Endothelial cell of umbilical vein (primary cell): ENCODE measurements at regions not wholly inside any gene's neighbourhood (a gene's known extent, or its start where the extent isn't known, plus 50 kb on each side); places are given as distances from the start of the nearest gene placed in this dataset.

Experiments
- BruUV-seq: library from RNA; stranded (reverse); fragments of 400-500 nt; replicated peaks from 2 replicates; lab custom pipeline; 2021; lab: Mats Ljungman, UMichigan
- CTCF ChIA-PET: fragments of 300-600, 350-600 bp; sonication (Branson Sonifier 250); formaldehyde crosslinking; loops from one replicate; lab custom pipeline; 2021; ENCODE audit warnings: antibody characterized with exemption, inconsistent platforms; lab: Charles Lee
- POLR2A ChIA-PET: fragments of 300-600, 350-600 bp; sonication (Branson Sonifier 250); formaldehyde crosslinking; loops from one replicate; lab custom pipeline; 2021; ENCODE audit warnings: antibody characterized with exemption, inconsistent platforms; lab: Charles Lee
- DNase-seq: peaks from one replicate; pipeline ENCODE4 v3.0.0-alpha.2; 2011; ENCODE audit warnings: low read depth, low spot score
- FAIRE-seq: peaks from 2 replicates; lab custom pipeline; 2011; peaks lifted over from hg19 to GRCh38; lab: Jason Lieb, UNC
- H2AFZ ChIP-seq: 2 replicates; pipeline ENCODE4 v1.6.0; 2012; ENCODE audit warnings: low read depth, low read length, control low read depth, inconsistent platforms
- H3K27ac ChIP-seq: 2 replicates; pipeline ENCODE4 v1.5.1; 2011; ENCODE audit warnings: low read depth, mild to moderate bottlenecking, control low read depth, low read length, moderate library complexity; ENCODE audit not compliant: insufficient read depth
- H3K27me3 ChIP-seq, 2 experiments: 2 replicates each; pipeline versions ENCODE4 v1.6.0 to v1.6.1; 2011; ENCODE audit warnings: low read length in 2 of 2, mixed read lengths in 1 of 2; ENCODE audit not compliant: control insufficient read depth in 2 of 2, insufficient read depth in 2 of 2
- H3K36me3 ChIP-seq, 2 experiments: 2 replicates in 1 of 2; 3 replicates in 1 of 2; pipeline ENCODE4 v1.5.1; 2011; ENCODE audit warnings: low read length in 2 of 2, mild to moderate bottlenecking in 1 of 2, moderate library complexity in 1 of 2; ENCODE audit not compliant: control insufficient read depth in 2 of 2, insufficient read depth in 2 of 2; ENCODE audit errors: extremely low read depth in 1 of 2
- H3K4me1 ChIP-seq: 3 replicates; pipeline ENCODE4 v1.5.1; 2011; ENCODE audit warnings: mild to moderate bottlenecking, low read length; ENCODE audit not compliant: control insufficient read depth, insufficient read depth; ENCODE audit errors: extremely low read depth
- H3K4me2 ChIP-seq: 2 replicates; pipeline ENCODE4 v1.6.1; 2011; ENCODE audit warnings: low read length, control low read depth, mixed read lengths; ENCODE audit not compliant: insufficient read depth
- H3K4me3 ChIP-seq, 3 experiments: fragments of 200-600 bp in 1 of 3; sonication (generic), shearing (Covaris generic) in 1 of 3; replicated peaks in 1 of 3; 2 replicates each; pipeline ENCODE4 v1.5.1; 2011 to 2016; ENCODE audit warnings: control low read depth in 3 of 3, low read length in 3 of 3, mild to moderate bottlenecking in 2 of 3, inconsistent platforms in 1 of 3, low read depth in 1 of 3, moderate library complexity in 1 of 3; ENCODE audit not compliant: insufficient read depth in 1 of 3
- H3K79me2 ChIP-seq: 2 replicates; pipeline ENCODE4 v1.6.0; 2012; ENCODE audit warnings: low read length, inconsistent platforms; ENCODE audit not compliant: control insufficient read depth, insufficient read depth
- H3K9ac ChIP-seq: replicated peaks from 2 replicates; pipeline ENCODE3; 2011; ENCODE audit warnings: low read length, control low read depth; ENCODE audit not compliant: insufficient read depth; ENCODE audit errors: extremely low read depth
- H3K9me1 ChIP-seq: replicated peaks from 3 replicates; pipeline ENCODE4 v1.6.0; 2011; ENCODE audit warnings: mild to moderate bottlenecking, low read length; ENCODE audit not compliant: control insufficient read depth, insufficient read depth; ENCODE audit errors: extremely low read depth
- H3K9me3 ChIP-seq: replicated peaks from 2 replicates; pipeline ENCODE4 v1.5.1; 2012; ENCODE audit warnings: low read length, inconsistent platforms; ENCODE audit not compliant: control insufficient read depth, insufficient read depth
- H4K20me1 ChIP-seq: replicated peaks from 2 replicates; pipeline ENCODE3; 2011; ENCODE audit warnings: mild to moderate bottlenecking, low read length; ENCODE audit not compliant: control insufficient read depth, insufficient read depth; ENCODE audit errors: extremely low read depth
- CTCF ChIP-seq, 2 donors: IDR thresholded peaks; 1 replicate in 1 of 2; 2 replicates in 1 of 2; pipeline ENCODE4 v1.5.1; 2011; ENCODE audit warnings: low read length in 2 of 2, mild to moderate bottlenecking in 2 of 2, moderate library complexity in 2 of 2, control low read depth in 1 of 2, inconsistent platforms in 1 of 2, low read depth in 1 of 2; ENCODE audit not compliant: insufficient read depth in 1 of 2; ENCODE audit errors: extremely low read depth in 1 of 2
- EZH2 ChIP-seq: IDR thresholded peaks from 2 replicates; pipeline ENCODE4 v1.6.1; 2012; ENCODE audit warnings: borderline replicate concordance, low read depth, mild to moderate bottlenecking, moderate library complexity, low read length, inconsistent platforms; ENCODE audit not compliant: severe bottlenecking
- FOS ChIP-seq: IDR thresholded peaks from 2 replicates; pipeline ENCODE4 v1.6.1; 2011; ENCODE audit warnings: mild to moderate bottlenecking, low read length, moderate library complexity, borderline replicate concordance; ENCODE audit not compliant: insufficient read depth
- GATA2 ChIP-seq: IDR thresholded peaks from 2 replicates; pipeline ENCODE4 v1.7.0; 2011; ENCODE audit warnings: low read depth, mild to moderate bottlenecking, moderate library complexity, mixed read lengths, low read length; ENCODE audit not compliant: insufficient read length, insufficient read depth
- JUN ChIP-seq: IDR thresholded peaks from 2 replicates; pipeline ENCODE4 v1.6.1; 2011; ENCODE audit warnings: borderline replicate concordance, low read depth; ENCODE audit not compliant: insufficient read length, insufficient read depth
- MAX ChIP-seq: IDR thresholded peaks from 2 replicates; pipeline ENCODE4 v1.6.1; 2011; ENCODE audit not compliant: insufficient read depth, insufficient read length
- MYC ChIP-seq: IDR thresholded peaks from one replicate; pipeline ENCODE4 v1.6.1; 2011; ENCODE audit warnings: mild to moderate bottlenecking, low read depth, low read length
- POLR2A ChIP-seq: IDR thresholded peaks from 2 replicates; pipeline ENCODE4 v1.6.1; 2012; ENCODE audit warnings: low read depth, mild to moderate bottlenecking, control low read depth, low read length
- POLR2AphosphoS5 ChIP-seq: IDR thresholded peaks from 2 replicates; pipeline ENCODE4 v1.6.1; 2012; ENCODE audit warnings: low read depth, mild to moderate bottlenecking, control low read depth, low read length, moderate library complexity; ENCODE audit not compliant: insufficient read depth
- dilution Hi-C: fragments of 300-500 bp; cut with MboI; formaldehyde crosslinking; loops from one replicate; pipeline ENCODE4 v1.15.0; 2019; ENCODE audit warnings: low sequenced_read_pairs; ENCODE audit not compliant: extremely low pct_ligation_motif_present
- intact Hi-C: fragments of 100-400 bp; cut with micrococcal nuclease; formaldehyde crosslinking; loops from one replicate; pipeline ENCODE4 v1.10.0; 2022

GRCh38 chr2:217055624-217056023 is 195.8 kb upstream of the TNP1 start:
- no TSS peak for BruUV-seq
- H3K9me1 ChIP-seq, result no peaks in the 10 kb centered on the region
- peaks cover 24% of the 10 kb centered on the region for H3K4me1 ChIP-seq
- POLR2A ChIA-PET, result no interaction called here
- dilution Hi-C loops, result no loop called here
- no peaks in the 10 kb centered on the region for H4K20me1 ChIP-seq
- DNase-seq (no peak), FAIRE-seq (no peak)
- H3K9ac ChIP-seq, result no peak overlapping the region
- H3K27ac ChIP-seq, result no peak overlapping the region
- H3K4me3 ChIP-seq, result no peak overlapping the region
- no peaks in the 10 kb centered on the region for H3K36me3 ChIP-seq
- CTCF ChIA-PET, result no interaction called here
- H3K27me3 ChIP-seq, result no peaks in the 10 kb centered on the region
- no peak overlapping the region for H2AFZ ChIP-seq
- no peaks in the 10 kb centered on the region for H3K79me2 ChIP-seq
- intact Hi-C loops, result no loop called here
- H3K9me3 ChIP-seq, result no peaks in the 10 kb centered on the region
- H3K4me2 ChIP-seq, result no peak overlapping the region
- TF ChIP-seq CTCF (IDR thresholded peaks at IDR 0.05; ENCODE audit: extremely low read depth in 1 of 2, insufficient read depth in 1 of 2, low read depth in 1 of 2, low read length in 2 of 2), result no peak
- TF ChIP-seq MYC, result no peak
- TF ChIP-seq POLR2A, result no peak
- TF ChIP-seq JUN, result no peak
- TF ChIP-seq EZH2, result no peak
- TF ChIP-seq MAX, result no peak
- TF ChIP-seq FOS, result no peak
- TF ChIP-seq GATA2, result no peak
- no peak for TF ChIP-seq POLR2AphosphoS5
